Endodermal cell (in vitro differentiated cells): ENCODE measurements at regions not wholly inside any gene's neighbourhood (a gene's known extent, or its start where the extent isn't known, plus 50 kb on each side); places are given as distances from the start of the nearest gene placed in this dataset.

Source experiments
- DNase-seq: peaks from one replicate; pipeline ENCODE4 v3.0.0-alpha.2; 2017
- H3K27ac ChIP-seq: 2 replicates; pipeline ENCODE4 v1.5.1; 2013; ENCODE audit warnings: mild to moderate bottlenecking, low read depth, low read length, moderate library complexity
- H3K27me3 ChIP-seq: 2 replicates; pipeline ENCODE4 v1.6.1; 2013; ENCODE audit warnings: mild to moderate bottlenecking, low read length, moderate library complexity; ENCODE audit not compliant: insufficient read depth, control insufficient read depth, poor library complexity, severe bottlenecking
- H3K36me3 ChIP-seq: 2 replicates; pipeline ENCODE4 v1.7.0; 2013; ENCODE audit warnings: mild to moderate bottlenecking, low read length, moderate library complexity; ENCODE audit not compliant: control insufficient read depth, insufficient read depth
- H3K4me1 ChIP-seq: one replicate; pipeline ENCODE4 v1.7.0; 2013; ENCODE audit warnings: low read length; ENCODE audit not compliant: control insufficient read depth, insufficient read depth
- H3K4me3 ChIP-seq: 2 replicates; pipeline ENCODE4 v1.5.1; 2013; ENCODE audit warnings: mild to moderate bottlenecking, low read length, moderate library complexity
- H3K9ac ChIP-seq: 2 replicates; pipeline ENCODE4 v1.6.1; 2013; ENCODE audit warnings: mild to moderate bottlenecking, low read length, moderate library complexity; ENCODE audit not compliant: poor library complexity, severe bottlenecking; ENCODE audit errors: extremely low read depth
- H3K9me3 ChIP-seq: 2 replicates; pipeline ENCODE4 v1.6.1; 2013; ENCODE audit warnings: mild to moderate bottlenecking, low read length, moderate library complexity; ENCODE audit not compliant: control insufficient read depth
- H3K27ac Mint-ChIP-seq: 2 replicates; pipeline ENCODE4 v1.8.0; 2020; ENCODE audit warnings: mixed read lengths
- H3K27me3 Mint-ChIP-seq: 2 replicates; pipeline ENCODE4 v1.8.0; 2021; ENCODE audit warnings: mild to moderate bottlenecking, mixed read lengths; ENCODE audit not compliant: insufficient read depth
- H3K36me3 Mint-ChIP-seq: 2 replicates; pipeline ENCODE4 v1.8.0; 2020; ENCODE audit warnings: low read depth, mixed read lengths
- H3K4me1 Mint-ChIP-seq: 2 replicates; pipeline ENCODE4 v1.8.0; 2020; ENCODE audit warnings: mixed read lengths
- H3K4me3 Mint-ChIP-seq: 2 replicates; pipeline ENCODE4 v1.8.0; 2020; ENCODE audit warnings: mild to moderate bottlenecking, moderate library complexity, mixed read lengths
- H3K9me3 Mint-ChIP-seq: 2 replicates; pipeline ENCODE4 v1.8.0; 2020; ENCODE audit warnings: mild to moderate bottlenecking, mixed read lengths
- CTCF ChIP-seq: fragments of 200-600 bp; sonication (generic); conservative IDR thresholded peaks from 2 replicates; pipeline ENCODE4 v1.5.0; 2021; ENCODE audit warnings: antibody characterized with exemption, mild to moderate bottlenecking
- WGBS, 2 experiments: methylation state at CpG; one replicate each; pipeline versions ENCODE4 v1.1.5 to v1.1.7; 2013; ENCODE audit warnings: missing lambda C conversion rate in 2 of 2, mixed read lengths in 1 of 2; ENCODE audit not compliant: insufficient coverage in 1 of 2, insufficient read length in 1 of 2; 5-methylcytosine and 5-hydroxymethylcytosine counted together

- H3K36me3 ChIP-seq: no peaks in the 10 kb centered on the region
- no peak overlapping the region for H3K27ac ChIP-seq
- no peaks in the 10 kb centered on the region for H3K9me3 ChIP-seq
- no peak for TF ChIP-seq CTCF
- no peak overlapping the region for H3K9ac ChIP-seq
- no peaks in the 10 kb centered on the region for H3K36me3 Mint-ChIP-seq
- H3K4me3 ChIP-seq: no peak overlapping the region
- H3K27me3 ChIP-seq: no peaks in the 10 kb centered on the region
- no peaks in the 10 kb centered on the region for H3K4me1 ChIP-seq
- no peak overlapping the region for H3K27ac Mint-ChIP-seq
- DNase-seq: no peak
- no peaks in the 10 kb centered on the region for H3K9me3 Mint-ChIP-seq
- no peaks in the 10 kb centered on the region for H3K4me1 Mint-ChIP-seq
- WGBS, 2 experiments: 77 to 96% methylated on average over 2 of the region's 2 CpGs
- no peak overlapping the region for H3K4me3 Mint-ChIP-seq
- no peaks in the 10 kb centered on the region for H3K27me3 Mint-ChIP-seq
Measured at GRCh38 chr18:28269750-28270149, 92.8 kb upstream of the CDH2 start.

GRCh38 chr18:28267878-28268625, 91.1 kb upstream of the CDH2 start:
- Histone ChIP-seq H3K9me3 (no peaks in the 10 kb centered on the region), H3K27ac (no peak overlapping the region), H3K4me3 (no peak overlapping the region), H3K4me1 (no peaks in the 10 kb centered on the region), H3K9ac (no peak overlapping the region), H3K27me3 (no peaks in the 10 kb centered on the region), H3K36me3 (no peaks in the 10 kb centered on the region)
- Mint-ChIP-seq H3K27me3 (no peaks in the 10 kb centered on the region), H3K9me3 (no peaks in the 10 kb centered on the region), H3K4me3 (no peak overlapping the region), H3K4me1 (no peaks in the 10 kb centered on the region), H3K27ac (no peak overlapping the region), H3K36me3 (no peaks in the 10 kb centered on the region)
- no peak for DNase-seq
- 96 to 100% methylated on average over 1 to 3 of the region's 4 CpGs for WGBS, 2 experiments
- no peak for TF ChIP-seq CTCF

GRCh38 chr18:28267276-28267675, 90.3 kb upstream of the CDH2 start:
- H3K27ac ChIP-seq: no peak overlapping the region
- no peaks in the 10 kb centered on the region for H3K27me3 Mint-ChIP-seq
- no peaks in the 10 kb centered on the region for H3K4me1 Mint-ChIP-seq
- no peak overlapping the region for H3K4me3 Mint-ChIP-seq
- no peaks in the 10 kb centered on the region for H3K9me3 ChIP-seq
- no peaks in the 10 kb centered on the region for H3K27me3 ChIP-seq
- H3K36me3 ChIP-seq: no peaks in the 10 kb centered on the region
- TF ChIP-seq CTCF: no peak
- H3K9me3 Mint-ChIP-seq: no peaks in the 10 kb centered on the region
- no peak overlapping the region for H3K9ac ChIP-seq
- no peak overlapping the region for H3K27ac Mint-ChIP-seq
- no peaks in the 10 kb centered on the region for H3K4me1 ChIP-seq
- WGBS, 2 experiments: 91% methylated on average over 2 of the region's 2 CpGs; no CpG with 5 or more reads in 1 of the 2 experiments
- H3K4me3 ChIP-seq: no peak overlapping the region
- no peak for DNase-seq
- no peaks in the 10 kb centered on the region for H3K36me3 Mint-ChIP-seq
